ENCODE measurements at regions not wholly inside any gene's neighbourhood (a gene's known extent, or its start where the extent isn't known, plus 50 kb on each side); places are given as distances from the start of the nearest gene placed in this dataset.

- H4K20me1 ChIP-seq (ENCODE audit: low read depth, low read length), result no peaks in the 10 kb centered on the region
- no peaks in the 10 kb centered on the region for H3K36me3 ChIP-seq (ENCODE audit: low read length)
- H3K4me2 ChIP-seq (ENCODE audit: low read depth, low read length, poor library complexity, severe bottlenecking), result no peak overlapping the region
- H3K9me2 ChIP-seq (replicated peaks; ENCODE audit: insufficient read depth, low read length), result no peaks in the 10 kb centered on the region
- TF ChIP-seq CTCF (IDR thresholded peaks at IDR 0.05; ENCODE audit: insufficient read depth, low read length, poor library complexity, severe bottlenecking) (no peak), EZH2phosphoT487 (conservative IDR thresholded peaks at IDR 0.05; ENCODE audit: low read length) (no peak)
- H2AFZ ChIP-seq (ENCODE audit: low read depth, low read length, severe bottlenecking), result no peak overlapping the region
- H3K9ac ChIP-seq (ENCODE audit: low read length), result no peak overlapping the region
- no peaks in the 10 kb centered on the region for H3K79me2 ChIP-seq (ENCODE audit: insufficient read depth, low read length)
- H3K9me3 ChIP-seq (ENCODE audit: insufficient read depth, low read length), result no peaks in the 10 kb centered on the region
- H3K4me3 ChIP-seq (ENCODE audit: insufficient read depth, low read length, poor library complexity, severe bottlenecking), result no peak overlapping the region
- no peaks in the 10 kb centered on the region for H3K27me3 ChIP-seq (ENCODE audit: low read length)
- no peaks in the 10 kb centered on the region for H3F3A ChIP-seq (ENCODE audit: insufficient read depth)
- no peak overlapping the region for H3K27ac ChIP-seq (ENCODE audit: low read depth, low read length)
Measured at GRCh38 chr10:118497227-118497626, 98.2 kb downstream of the PRLHR start.

GRCh38 chr10:118496525-118496924 lies 98.9 kb downstream of the PRLHR start:
- no peak for TF ChIP-seq CTCF (IDR thresholded peaks at IDR 0.05; ENCODE audit: insufficient read depth, low read length, poor library complexity, severe bottlenecking)
- H3F3A ChIP-seq (ENCODE audit: insufficient read depth), result no peaks in the 10 kb centered on the region
- no peaks in the 10 kb centered on the region for H3K9me3 ChIP-seq (ENCODE audit: insufficient read depth, low read length)

GRCh38 chr10:118495499-118495898 lies 99.9 kb downstream of the PRLHR start:
- Histone ChIP-seq H3K9me3 (ENCODE audit: insufficient read depth, low read length) (no peaks in the 10 kb centered on the region), H3K9ac (ENCODE audit: low read length) (no peak overlapping the region), H4K20me1 (ENCODE audit: low read depth, low read length) (no peaks in the 10 kb centered on the region), H3K36me3 (ENCODE audit: low read length) (no peaks in the 10 kb centered on the region), H3K79me2 (ENCODE audit: insufficient read depth, low read length) (no peaks in the 10 kb centered on the region), H3K27me3 (ENCODE audit: low read length) (no peaks in the 10 kb centered on the region), H3K27ac (ENCODE audit: low read depth, low read length) (no peak overlapping the region), H3K4me3 (ENCODE audit: insufficient read depth, low read length, poor library complexity, severe bottlenecking) (no peak overlapping the region), H3F3A (ENCODE audit: insufficient read depth) (no peaks in the 10 kb centered on the region), H2AFZ (ENCODE audit: low read depth, low read length, severe bottlenecking) (no peak overlapping the region), H3K9me2 (replicated peaks; ENCODE audit: insufficient read depth, low read length) (no peaks in the 10 kb centered on the region), H3K4me2 (ENCODE audit: low read depth, low read length, poor library complexity, severe bottlenecking) (no peak overlapping the region)
- TF ChIP-seq CTCF (IDR thresholded peaks at IDR 0.05; ENCODE audit: insufficient read depth, low read length, poor library complexity, severe bottlenecking) (no peak), EZH2phosphoT487 (conservative IDR thresholded peaks at IDR 0.05; ENCODE audit: low read length) (no peak)

More at GRCh38 chr10:118496525-118496924, 98.9 kb downstream of the PRLHR start:
- no peaks in the 10 kb centered on the region for H3K36me3 ChIP-seq (ENCODE audit: low read length)
- H3K9me2 ChIP-seq (replicated peaks; ENCODE audit: insufficient read depth, low read length), result no peaks in the 10 kb centered on the region
- H3K9ac ChIP-seq (ENCODE audit: low read length), result no peak overlapping the region
- H4K20me1 ChIP-seq (ENCODE audit: low read depth, low read length), result no peaks in the 10 kb centered on the region
- no peak overlapping the region for H3K4me3 ChIP-seq (ENCODE audit: insufficient read depth, low read length, poor library complexity, severe bottlenecking)
- no peaks in the 10 kb centered on the region for H3K27me3 ChIP-seq (ENCODE audit: low read length)
- no peak overlapping the region for H3K27ac ChIP-seq (ENCODE audit: low read depth, low read length)
- no peak overlapping the region for H2AFZ ChIP-seq (ENCODE audit: low read depth, low read length, severe bottlenecking)
- H3K79me2 ChIP-seq (ENCODE audit: insufficient read depth, low read length), result no peaks in the 10 kb centered on the region
- no peak overlapping the region for H3K4me2 ChIP-seq (ENCODE audit: low read depth, low read length, poor library complexity, severe bottlenecking)

- Histone ChIP-seq H3K9me2 (replicated peaks; ENCODE audit: insufficient read depth, low read length) (no peaks in the 10 kb centered on the region), H3K36me3 (ENCODE audit: low read length) (no peaks in the 10 kb centered on the region), H3K9me3 (ENCODE audit: insufficient read depth, low read length) (no peaks in the 10 kb centered on the region), H3K9ac (ENCODE audit: low read length) (no peak overlapping the region), H3K79me2 (ENCODE audit: insufficient read depth, low read length) (no peaks in the 10 kb centered on the region), H4K20me1 (ENCODE audit: low read depth, low read length) (no peaks in the 10 kb centered on the region), H3F3A (ENCODE audit: insufficient read depth) (no peaks in the 10 kb centered on the region), H2AFZ (ENCODE audit: low read depth, low read length, severe bottlenecking) (no peak overlapping the region), H3K27ac (ENCODE audit: low read depth, low read length) (no peak overlapping the region), H3K27me3 (ENCODE audit: low read length) (no peaks in the 10 kb centered on the region), H3K4me2 (ENCODE audit: low read depth, low read length, poor library complexity, severe bottlenecking) (no peak overlapping the region), H3K4me3 (ENCODE audit: insufficient read depth, low read length, poor library complexity, severe bottlenecking) (no peak overlapping the region)
- no peak for TF ChIP-seq EZH2phosphoT487 (conservative IDR thresholded peaks at IDR 0.05; ENCODE audit: low read length)
Measured at GRCh38 chr10:118491055-118491454, 104.4 kb downstream of the PRLHR start.
